ENCODE measurements at regions not wholly inside any gene's neighbourhood (a gene's known extent, or its start where the extent isn't known, plus 50 kb on each side); places are given as distances from the start of the nearest gene placed in this dataset.

DNA sequence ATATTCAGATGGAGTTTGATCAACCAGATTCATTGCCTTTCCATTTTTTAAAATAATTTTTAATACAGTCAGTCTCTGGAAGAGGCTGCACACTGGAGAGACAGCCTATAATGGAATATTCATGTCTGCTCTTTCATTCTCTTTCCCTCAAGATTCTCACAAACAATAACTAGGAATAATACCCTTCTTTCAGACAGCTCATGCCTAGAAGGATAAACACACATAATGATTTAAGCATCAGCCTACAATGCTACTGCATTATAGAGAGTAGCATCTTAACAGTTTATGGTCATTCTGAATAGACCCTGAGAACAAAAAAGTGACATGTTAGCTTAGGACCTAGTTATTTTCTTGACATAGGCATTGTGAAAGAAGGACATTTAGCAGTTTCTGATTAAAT, 1692.3 kb downstream of the GRIK2 start:
- Histone ChIP-seq H4K20me1 (replicated peaks in 1 of 2; ENCODE audit: control insufficient read depth in 1 of 2, insufficient read depth in 2 of 2, low read length in 2 of 2) (no peaks in the 10 kb centered on the region), H2AFZ (ENCODE audit: low read length) (no peak overlapping the region), H3K4ac (replicated peaks; ENCODE audit: insufficient read length, low read depth, low read length) (no peak overlapping the region), H3K23ac (ENCODE audit: insufficient read length) (no peak overlapping the region), H3K14ac (ENCODE audit: insufficient read length) (no peak overlapping the region), H2AK5ac (ENCODE audit: low read depth, low read length) (no peak overlapping the region), H3K23me2 (ENCODE audit: low read depth, low read length) (no peaks in the 10 kb centered on the region), H3K56ac (replicated peaks; ENCODE audit: insufficient read length, low read depth, low read length) (no peak overlapping the region), H3K27ac (ENCODE audit: low read depth, low read length) (no peak overlapping the region), H2BK12ac (ENCODE audit: low read depth, low read length) (no peak overlapping the region), H2BK5ac (ENCODE audit: low read depth, low read length) (no peak overlapping the region), H3K9ac (replicated peaks in 1 of 4; ENCODE audit: extremely low read depth in 1 of 4, low read depth in 3 of 4, low read length in 3 of 4) (no peak overlapping the region), H3K18ac (ENCODE audit: extremely low read depth, low read length) (no peak overlapping the region), H4K5ac (ENCODE audit: insufficient read length, low read depth, low read length) (no peak overlapping the region), H3K4me2 (ENCODE audit: insufficient read depth in 1 of 2, low read depth in 2 of 2, low read length in 2 of 2) (no peak overlapping the region), H4K8ac (ENCODE audit: extremely low read depth, insufficient read depth, low read length) (no peak overlapping the region), H3K36me3 (ENCODE audit: control insufficient read depth in 2 of 4, insufficient read depth in 4 of 4, low read length in 3 of 4) (no peaks in the 10 kb centered on the region), H2BK20ac (ENCODE audit: low read length) (no peak overlapping the region), H2BK15ac (ENCODE audit: low read length) (no peak overlapping the region), H3K79me1 (ENCODE audit: low read depth, low read length) (no peaks in the 10 kb centered on the region), H2BK120ac (replicated peaks; ENCODE audit: low read depth, low read length) (no peak overlapping the region), H3K9me3 (ENCODE audit: insufficient read depth in 2 of 2, low read depth in 1 of 2, low read length in 1 of 2) (no peaks in the 10 kb centered on the region), H3K27me3 (replicated peaks in 1 of 4; ENCODE audit: control insufficient read depth in 3 of 4, extremely low read depth in 1 of 4, insufficient read depth in 3 of 4, low read length in 3 of 4) (no peaks in the 10 kb centered on the region), H3K79me2 (ENCODE audit: control insufficient read depth in 1 of 2, insufficient read depth in 2 of 2, low read length in 2 of 2) (no peaks in the 10 kb centered on the region), H4K91ac (replicated peaks; ENCODE audit: insufficient read length, low read length) (no peak overlapping the region), H3K4me1 (replicated peaks in 1 of 4; ENCODE audit: control insufficient read depth in 3 of 4, insufficient read depth in 4 of 4, low read length in 3 of 4) (no peaks in the 10 kb centered on the region), H3K4me3 (ENCODE audit: extremely low read depth in 1 of 4, insufficient read depth in 2 of 4, low read depth in 3 of 4, low read length in 4 of 4) (no peak overlapping the region)
- FAIRE-seq (no peak), DNase-seq (ENCODE audit: low read depth in 1 of 2, low spot score in 2 of 2) (no peak)
- TF ChIP-seq TAF1 (IDR thresholded peaks at IDR 0.05; ENCODE audit: low read depth, low read length): no peak
- CTCF ChIA-PET (ENCODE audit: partially characterized antibody): no interaction called here
- POLR2A ChIA-PET (ENCODE audit: partially characterized antibody): no interaction called here

Measured in H1 (cell line).